ENCODE measurements at regions not wholly inside any gene's neighbourhood (a gene's known extent, or its start where the extent isn't known, plus 50 kb on each side); places are given as distances from the start of the nearest gene placed in this dataset.
"Not testable (repeated sequence)": the region's sequence is repeated elsewhere in the genome, so short reads cannot be mapped to it uniquely, and the experiment has no call there.

GRCh38 chr6:126640921-126641320, 301.0 kb downstream of the CENPW start:
- in situ Hi-C loops (cut with HindIII; ENCODE audit: low pct_unique_long_range_greater_than_20kb, low sequenced_read_pairs) = no loop called here
- DNase-seq (ENCODE audit: low read depth) = no peak

DNA sequence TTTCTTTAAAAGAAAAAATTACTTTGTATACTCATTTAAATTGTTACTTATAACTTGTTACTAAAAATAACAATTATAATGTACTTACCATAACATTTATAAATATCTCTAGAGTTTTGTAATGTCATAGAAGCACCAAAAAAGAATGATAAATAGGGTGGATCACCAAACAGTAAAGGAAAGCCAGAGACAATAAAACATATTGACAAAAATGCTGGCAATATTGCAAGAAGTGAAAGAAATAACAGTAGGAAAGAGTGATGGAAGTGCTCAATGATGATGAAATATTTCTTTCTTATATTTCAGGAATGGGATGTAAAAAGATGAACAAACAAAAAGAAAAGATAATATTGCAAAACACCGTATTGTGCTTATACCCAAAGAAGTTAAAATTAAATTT, 301.7 kb downstream of the CENPW start:
- in situ Hi-C loops (cut with HindIII; ENCODE audit: low pct_unique_long_range_greater_than_20kb, low sequenced_read_pairs) = no loop called here
- DNase-seq (ENCODE audit: low read depth) = no peak

GRCh38 chr6:126643352-126643751, 303.4 kb downstream of the CENPW start:
- in situ Hi-C loops (cut with HindIII; ENCODE audit: low pct_unique_long_range_greater_than_20kb, low sequenced_read_pairs) = no loop called here
- no peak for DNase-seq (ENCODE audit: low read depth)

- no peak for DNase-seq (ENCODE audit: low read depth)
- in situ Hi-C loops (cut with HindIII; ENCODE audit: low pct_unique_long_range_greater_than_20kb, low sequenced_read_pairs) = no loop called here
These were observed 311.0 kb downstream of the CENPW start for GRCh38 chr6:126650931-126651330.

GRCh38 chr6:126657561-126658175, 317.8 kb downstream of the CENPW start:
- in situ Hi-C loops (cut with HindIII; ENCODE audit: low pct_unique_long_range_greater_than_20kb, low sequenced_read_pairs) = no loop called here
- peak; percentile 10 for DNase-seq (ENCODE audit: low read depth)

DNA sequence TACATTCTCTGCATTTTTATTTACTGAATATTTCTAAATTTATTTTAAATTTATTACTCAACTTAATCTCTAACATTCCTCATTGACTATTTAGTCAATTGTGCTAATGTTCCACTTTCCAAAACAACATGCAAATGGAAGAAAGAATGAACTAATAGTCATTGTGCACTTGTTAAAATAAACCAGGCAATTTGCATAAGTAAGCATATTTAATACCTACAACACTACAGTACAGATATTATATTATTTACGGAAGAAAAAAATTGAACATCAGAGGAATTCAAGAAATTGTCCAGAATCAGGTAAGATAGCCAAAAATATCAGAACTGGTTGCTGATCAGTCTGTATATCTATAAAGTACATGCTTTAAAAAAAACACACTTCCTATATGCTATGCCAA, 320.5 kb downstream of the CENPW start:
- in situ Hi-C loops (cut with HindIII; ENCODE audit: low pct_unique_long_range_greater_than_20kb, low sequenced_read_pairs) = no loop called here
- DNase-seq (ENCODE audit: low read depth) = no peak

GRCh38 chr6:126661646-126662045, 321.7 kb downstream of the CENPW start:
- no peak for DNase-seq (ENCODE audit: low read depth)
- in situ Hi-C loops (cut with HindIII; ENCODE audit: low pct_unique_long_range_greater_than_20kb, low sequenced_read_pairs) = no loop called here

DNA sequence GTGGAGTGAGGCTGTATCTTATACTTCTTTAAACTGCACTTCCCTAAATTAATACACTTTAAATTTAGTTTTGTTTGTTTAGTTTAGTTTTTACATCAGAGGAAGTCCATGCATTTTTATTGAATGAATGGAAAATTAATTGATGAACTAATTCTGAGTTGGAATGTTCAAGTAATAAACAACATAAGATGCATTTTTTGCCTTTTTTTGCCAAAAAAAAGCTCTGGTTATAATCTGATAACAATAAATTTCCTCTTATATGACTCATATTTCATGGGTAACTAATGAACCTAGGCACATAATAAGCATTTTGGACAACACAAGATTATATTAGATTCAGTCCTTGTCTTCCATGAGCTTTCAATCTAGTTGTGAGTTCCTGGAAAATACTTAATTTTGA, 323.1 kb downstream of the CENPW start:
- in situ Hi-C loops (cut with HindIII; ENCODE audit: low pct_unique_long_range_greater_than_20kb, low sequenced_read_pairs) = no loop called here
- no peak for DNase-seq (ENCODE audit: low read depth)

- in situ Hi-C loops (cut with HindIII; ENCODE audit: low pct_unique_long_range_greater_than_20kb, low sequenced_read_pairs) = no loop called here
- no peak for DNase-seq (ENCODE audit: low read depth)
These were observed 324.4 kb downstream of the CENPW start for GRCh38 chr6:126664271-126664670.

DNA sequence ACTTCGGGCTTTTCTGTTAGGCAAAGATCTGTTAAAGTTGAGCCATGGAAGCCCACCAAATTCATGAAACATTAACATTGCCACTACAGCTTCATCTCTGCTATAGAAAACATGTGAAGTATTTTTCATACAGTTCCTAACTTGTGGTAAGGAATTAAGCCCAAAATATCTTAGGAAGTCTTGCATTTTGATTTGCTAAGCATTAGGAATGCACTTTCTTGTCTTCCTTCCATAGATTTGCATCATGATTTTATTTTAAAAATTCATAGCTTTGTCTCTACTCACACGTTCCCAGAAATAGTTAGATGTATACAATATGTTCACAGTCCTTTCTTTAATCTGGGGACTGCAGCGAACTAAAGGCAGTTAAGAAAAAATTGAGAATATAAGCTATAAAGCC, 325.6 kb downstream of the CENPW start:
- no peak for DNase-seq (ENCODE audit: low read depth)
- in situ Hi-C loops (cut with HindIII; ENCODE audit: low pct_unique_long_range_greater_than_20kb, low sequenced_read_pairs) = no loop called here

GRCh38 chr6:126667071-126667470, 327.2 kb downstream of the CENPW start:
- in situ Hi-C loops (cut with HindIII; ENCODE audit: low pct_unique_long_range_greater_than_20kb, low sequenced_read_pairs) = no loop called here

GRCh38 chr6:126667728-126668127, 327.8 kb downstream of the CENPW start:
- in situ Hi-C loops (cut with HindIII; ENCODE audit: low pct_unique_long_range_greater_than_20kb, low sequenced_read_pairs) = no loop called here

More at GRCh38 chr6:126667071-126667470, 327.2 kb downstream of the CENPW start:
- DNase-seq (ENCODE audit: low read depth) = no peak

DNA sequence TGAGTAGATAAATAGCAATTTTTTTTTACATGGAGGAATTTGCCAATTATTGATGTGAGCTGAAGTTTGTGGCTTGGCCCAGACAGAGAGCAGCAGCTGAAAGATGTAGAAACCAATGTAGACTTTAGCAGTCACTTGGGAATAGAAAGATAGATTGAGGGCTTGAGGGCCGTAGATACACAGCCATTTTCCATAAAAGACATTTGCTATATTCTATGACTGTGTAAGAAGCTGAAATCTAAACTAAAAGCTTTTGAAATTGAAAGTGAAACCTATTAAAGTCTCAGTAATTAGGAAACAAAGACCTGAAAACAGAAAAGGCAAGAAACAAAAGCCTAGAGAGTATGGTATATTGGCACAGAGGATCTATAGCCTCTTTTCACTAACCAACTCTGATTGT, 332.7 kb downstream of the CENPW start:
- DNase-seq (ENCODE audit: low read depth) = no peak
- in situ Hi-C loops (cut with HindIII; ENCODE audit: low pct_unique_long_range_greater_than_20kb, low sequenced_read_pairs) = no loop called here

More at GRCh38 chr6:126667728-126668127, 327.8 kb downstream of the CENPW start:
- no peak for DNase-seq (ENCODE audit: low read depth)

DNA sequence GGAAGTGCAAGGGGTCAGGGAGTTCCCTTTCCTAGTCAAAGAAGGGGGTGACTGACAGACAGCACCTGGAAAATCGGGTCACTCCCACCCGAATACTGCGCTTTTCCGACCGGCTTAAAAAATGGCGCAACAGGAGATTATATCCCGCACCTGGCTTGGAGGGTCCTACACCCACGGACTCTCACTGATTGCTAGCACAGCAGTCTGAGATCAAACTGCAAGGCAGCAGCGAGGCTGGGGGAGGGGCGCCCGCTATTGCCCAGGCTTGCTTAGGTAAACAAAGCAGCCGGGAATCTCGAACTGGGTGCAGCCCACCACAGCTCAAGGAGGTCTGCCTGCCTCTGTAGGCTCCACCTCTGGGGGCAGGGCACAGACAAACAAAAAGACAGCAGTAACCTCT, 333.8 kb downstream of the CENPW start:
- DNase-seq (ENCODE audit: low read depth); in situ Hi-C loops (cut with HindIII; ENCODE audit: low pct_unique_long_range_greater_than_20kb, low sequenced_read_pairs): not testable (repeated sequence)

GRCh38 chr6:126682440-126682839, 342.5 kb downstream of the CENPW start:
- DNase-seq (ENCODE audit: low read depth) = no peak
- in situ Hi-C loops (cut with HindIII; ENCODE audit: low pct_unique_long_range_greater_than_20kb, low sequenced_read_pairs) = no loop called here

GRCh38 chr6:126685182-126685581, 345.3 kb downstream of the CENPW start:
- in situ Hi-C loops (cut with HindIII; ENCODE audit: low pct_unique_long_range_greater_than_20kb, low sequenced_read_pairs) = no loop called here
- DNase-seq (ENCODE audit: low read depth) = no peak

GRCh38 chr6:126696921-126697693, 357.2 kb downstream of the CENPW start:
- in situ Hi-C loops (cut with HindIII; ENCODE audit: low pct_unique_long_range_greater_than_20kb, low sequenced_read_pairs) = no loop called here
- DNase-seq (ENCODE audit: low read depth) = no peak

GRCh38 chr6:126698732-126699240, 358.9 kb downstream of the CENPW start:
- in situ Hi-C loops (cut with HindIII; ENCODE audit: low pct_unique_long_range_greater_than_20kb, low sequenced_read_pairs) = no loop called here

GRCh38 chr6:126701676-126702560, 362.0 kb downstream of the CENPW start:
- in situ Hi-C loops (cut with HindIII; ENCODE audit: low pct_unique_long_range_greater_than_20kb, low sequenced_read_pairs) = no loop called here
- DNase-seq (ENCODE audit: low read depth) = no peak

More at GRCh38 chr6:126698732-126699240, 358.9 kb downstream of the CENPW start:
- no peak for DNase-seq (ENCODE audit: low read depth)

Data from Caki2 (cell line).